ENCODE measurements at regions not wholly inside any gene's neighbourhood (a gene's known extent, or its start where the extent isn't known, plus 50 kb on each side); places are given as distances from the start of the nearest gene placed in this dataset.

DNA sequence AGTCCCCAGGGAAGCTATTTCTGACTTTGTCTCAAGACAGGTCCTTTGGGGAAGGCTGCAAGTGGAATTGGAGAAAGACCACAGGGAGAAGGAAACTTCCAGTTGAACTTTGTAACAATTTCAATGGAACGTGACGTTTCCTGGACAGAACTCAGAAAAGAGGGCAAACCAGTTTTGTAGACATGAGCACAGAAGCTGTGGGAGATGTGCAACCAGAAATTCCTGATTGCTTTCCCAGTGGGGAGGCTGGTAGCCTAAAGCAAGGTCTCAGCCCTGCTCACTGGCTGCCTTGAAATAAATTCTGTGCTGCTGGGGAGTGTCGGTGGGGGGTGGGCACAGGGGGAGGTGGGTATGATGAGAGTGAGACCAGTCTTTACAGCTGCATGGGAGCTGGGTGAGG, 1206.7 kb upstream of the ADGRL2 start:
- no peak for TF ChIP-seq CTCF (IDR thresholded peaks at IDR 0.05)
- TF ChIP-seq POLR2AphosphoS5 (IDR thresholded peaks at IDR 0.05), result no peak
- TF ChIP-seq POLR2A (IDR thresholded peaks at IDR 0.05), result no peak

All from sigmoid colon (tissue), 4 donors.